ENCODE measurements at regions not wholly inside any gene's neighbourhood (a gene's known extent, or its start where the extent isn't known, plus 50 kb on each side); places are given as distances from the start of the nearest gene placed in this dataset.

GRCh38 chr22:35160268-35160667 lies 94.3 kb downstream of the ISX start (continued):
- TF ChIP-seq HDAC2 (IDR thresholded peaks at IDR 0.05; ENCODE audit: borderline replicate concordance in 1 of 2, low read depth in 2 of 2, low read length in 2 of 2) (no peak), POLR2AphosphoS5 (IDR thresholded peaks at IDR 0.05; ENCODE audit: low read depth, low read length) (no peak), CHD7 (IDR thresholded peaks at IDR 0.05; ENCODE audit: insufficient replicate concordance, low read length) (no peak), YY1 (IDR thresholded peaks at IDR 0.05; ENCODE audit: low read depth, low read length) (no peak), SRF (IDR thresholded peaks at IDR 0.05; ENCODE audit: low read depth, low read length) (no peak), KDM4A (IDR thresholded peaks at IDR 0.05; ENCODE audit: low read depth, low read length, severe bottlenecking) (no peak), SIX5 (IDR thresholded peaks at IDR 0.05; ENCODE audit: low read depth, low read length) (no peak), CTBP2 (IDR thresholded peaks at IDR 0.05; ENCODE audit: borderline replicate concordance, insufficient read depth, insufficient read length, low read length) (no peak)

Data from H1 (cell line).